ENCODE measurements at regions not wholly inside any gene's neighbourhood (a gene's known extent, or its start where the extent isn't known, plus 50 kb on each side); places are given as distances from the start of the nearest gene placed in this dataset.
"Not testable (repeated sequence)": the region's sequence is repeated elsewhere in the genome, so short reads cannot be mapped to it uniquely, and the experiment has no call there.

- BruUV-seq (replicated peaks); intact Hi-C loops (cut with micrococcal nuclease; ENCODE audit: unreplicated experiment); H3K27ac Mint-ChIP-seq (ENCODE audit: unreplicated experiment); H3K9me3 Mint-ChIP-seq (ENCODE audit: low read depth, unreplicated experiment); H3K36me3 Mint-ChIP-seq (ENCODE audit: insufficient read depth, unreplicated experiment); DNase-seq; H3K4me3 Mint-ChIP-seq (ENCODE audit: low read depth, unreplicated experiment): not testable (repeated sequence)
- CTCF ChIA-PET: interaction anchor here (0.6 kb wide), 1 partner anchor 1083 kb away, joined by 5 read pairs; no protein-coding TSS in a partner anchor
- Mint-ChIP-seq H3K27me3 (ENCODE audit: unreplicated experiment) (peaks cover 33% of the 10 kb centered on the region), H3K4me1 (ENCODE audit: low read depth, unreplicated experiment) (peaks cover 24% of the 10 kb centered on the region)
Measured at GRCh38 chr20:47907951-47908350, 122.7 kb upstream of the SULF2 start.

GRCh38 chr20:47907031-47907675 lies 121.9 kb upstream of the SULF2 start:
- H3K4me3 Mint-ChIP-seq (ENCODE audit: low read depth, unreplicated experiment): no peak overlapping the region
- DNase-seq: no peak
- peaks cover 33% of the 10 kb centered on the region for H3K27me3 Mint-ChIP-seq (ENCODE audit: unreplicated experiment)
- H3K36me3 Mint-ChIP-seq (ENCODE audit: insufficient read depth, unreplicated experiment): no peaks in the 10 kb centered on the region
- H3K9me3 Mint-ChIP-seq (ENCODE audit: low read depth, unreplicated experiment): no peaks in the 10 kb centered on the region
- CTCF ChIA-PET: no interaction called here
- no TSS peak for BruUV-seq (replicated peaks)
- no peak for TF ChIP-seq CTCF (IDR thresholded peaks at IDR 0.05; ENCODE audit: unreplicated experiment)
- intact Hi-C loops (cut with micrococcal nuclease; ENCODE audit: unreplicated experiment): no loop called here
- H3K4me1 Mint-ChIP-seq (ENCODE audit: low read depth, unreplicated experiment): peaks cover 24% of the 10 kb centered on the region
- no peak overlapping the region for H3K27ac Mint-ChIP-seq (ENCODE audit: unreplicated experiment)

- H3K27ac Mint-ChIP-seq (ENCODE audit: unreplicated experiment): no peak overlapping the region
- no peaks in the 10 kb centered on the region for H3K36me3 Mint-ChIP-seq (ENCODE audit: insufficient read depth, unreplicated experiment)
- H3K4me1 Mint-ChIP-seq (ENCODE audit: low read depth, unreplicated experiment): peaks cover 18% of the 10 kb centered on the region
- DNase-seq: no peak
- H3K9me3 Mint-ChIP-seq (ENCODE audit: low read depth, unreplicated experiment): no peaks in the 10 kb centered on the region
- no TSS peak for BruUV-seq (replicated peaks)
- no peak overlapping the region for H3K4me3 Mint-ChIP-seq (ENCODE audit: low read depth, unreplicated experiment)
- H3K27me3 Mint-ChIP-seq (ENCODE audit: unreplicated experiment): peaks cover 33% of the 10 kb centered on the region
- no peak for TF ChIP-seq CTCF (IDR thresholded peaks at IDR 0.05; ENCODE audit: unreplicated experiment)
- intact Hi-C loops (cut with micrococcal nuclease; ENCODE audit: unreplicated experiment): no loop called here
- CTCF ChIA-PET: no interaction called here
Measured at GRCh38 chr20:47906348-47906660, 121.0 kb upstream of the SULF2 start.

GRCh38 chr20:47905628-47906347 lies 120.5 kb upstream of the SULF2 start:
- H3K4me3 Mint-ChIP-seq (ENCODE audit: low read depth, unreplicated experiment): no peak overlapping the region
- H3K27ac Mint-ChIP-seq (ENCODE audit: unreplicated experiment): no peak overlapping the region
- no TSS peak for BruUV-seq (replicated peaks)
- intact Hi-C loops (cut with micrococcal nuclease; ENCODE audit: unreplicated experiment): no loop called here
- CTCF ChIA-PET: no interaction called here
- H3K9me3 Mint-ChIP-seq (ENCODE audit: low read depth, unreplicated experiment): no peaks in the 10 kb centered on the region
- no peak for TF ChIP-seq CTCF (IDR thresholded peaks at IDR 0.05; ENCODE audit: unreplicated experiment)
- H3K4me1 Mint-ChIP-seq (ENCODE audit: low read depth, unreplicated experiment): peaks cover 13% of the 10 kb centered on the region
- H3K36me3 Mint-ChIP-seq (ENCODE audit: insufficient read depth, unreplicated experiment): no peaks in the 10 kb centered on the region
- DNase-seq: no peak
- peaks cover 33% of the 10 kb centered on the region for H3K27me3 Mint-ChIP-seq (ENCODE audit: unreplicated experiment)

GRCh38 chr20:47903009-47903408 lies 117.7 kb upstream of the SULF2 start:
- H3K36me3 Mint-ChIP-seq (ENCODE audit: insufficient read depth, unreplicated experiment); H3K4me3 Mint-ChIP-seq (ENCODE audit: low read depth, unreplicated experiment); H3K4me1 Mint-ChIP-seq (ENCODE audit: low read depth, unreplicated experiment); CTCF ChIA-PET; BruUV-seq (replicated peaks); H3K9me3 Mint-ChIP-seq (ENCODE audit: low read depth, unreplicated experiment); DNase-seq; intact Hi-C loops (cut with micrococcal nuclease; ENCODE audit: unreplicated experiment); H3K27ac Mint-ChIP-seq (ENCODE audit: unreplicated experiment): not testable (repeated sequence)
- H3K27me3 Mint-ChIP-seq (ENCODE audit: unreplicated experiment): peaks cover 35% of the 10 kb centered on the region

GRCh38 chr20:47899313-47899712 lies 114.0 kb upstream of the SULF2 start:
- H3K4me1 Mint-ChIP-seq (ENCODE audit: low read depth, unreplicated experiment); H3K4me3 Mint-ChIP-seq (ENCODE audit: low read depth, unreplicated experiment); H3K36me3 Mint-ChIP-seq (ENCODE audit: insufficient read depth, unreplicated experiment); DNase-seq; H3K9me3 Mint-ChIP-seq (ENCODE audit: low read depth, unreplicated experiment); intact Hi-C loops (cut with micrococcal nuclease; ENCODE audit: unreplicated experiment); H3K27ac Mint-ChIP-seq (ENCODE audit: unreplicated experiment); BruUV-seq (replicated peaks); CTCF ChIA-PET: not testable (repeated sequence)
- H3K27me3 Mint-ChIP-seq (ENCODE audit: unreplicated experiment): peaks cover 16% of the 10 kb centered on the region
